ENCODE measurements at regions not wholly inside any gene's neighbourhood (a gene's known extent, or its start where the extent isn't known, plus 50 kb on each side); places are given as distances from the start of the nearest gene placed in this dataset.

- Histone ChIP-seq H3K4me1 (peaks cover 0 to 58% (median 19%) of the 10 kb centered on the region in 10 experiments; a peak in 14 of 20 replicates), H3K36me3 (no peaks in the 10 kb centered on the region), H3K27me3 (no peaks in the 10 kb centered on the region), H3K4me2 (peak overlapping the region in 6 of 11 experiments; percentile 26 to 85 (median 69); a peak in 12 of 22 replicates), H3K9me3 (replicated peaks in 1 of 11) (peaks cover 17 to 25% (median 20%) of the 10 kb centered on the region in 11 experiments), H3K4me3 (peak overlapping the region in 1 of 10 experiments; percentile 8; a peak in 2 of 20 replicates), H3K27ac (peak overlapping the region in 5 of 11 experiments; percentile 22 to 78 (median 55); a peak in 7 of 22 replicates), H4K20me1 (no peaks in the 10 kb centered on the region), H3K9ac (peak overlapping the region in 3 of 11 experiments; percentile 44 to 57 (median 44); a peak in 5 of 22 replicates)
- no peak for TF ChIP-seq Cebpa-rat (IDR thresholded peaks at IDR 0.05)
These were observed 181.6 kb upstream of the ECI2 start for GRCh38 chr6:4316867-4317400.

GRCh38 chr6:4314201-4314707, 178.9 kb upstream of the ECI2 start:
- Histone ChIP-seq H3K27me3 (no peaks in the 10 kb centered on the region), H3K4me2 (no peak overlapping the region), H3K4me1 (peaks cover 0 to 38% (median 16%) of the 10 kb centered on the region in 10 experiments; a peak in 14 of 20 replicates), H4K20me1 (no peaks in the 10 kb centered on the region), H3K4me3 (no peak overlapping the region), H3K36me3 (no peaks in the 10 kb centered on the region), H3K9me3 (replicated peaks in 1 of 11) (peaks cover 30 to 48% (median 40%) of the 10 kb centered on the region in 11 experiments), H3K27ac (no peak overlapping the region), H3K9ac (no peak overlapping the region)
- TF ChIP-seq Cebpa-rat (IDR thresholded peaks at IDR 0.05), result no peak

- H3K36me3 ChIP-seq, result no peaks in the 10 kb centered on the region
- H3K4me2 ChIP-seq, result no peak overlapping the region
- peaks cover 30 to 48% (median 40%) of the 10 kb centered on the region in 11 experiments for H3K9me3 ChIP-seq (replicated peaks in 1 of 11)
- H4K20me1 ChIP-seq, result no peaks in the 10 kb centered on the region
- no peak overlapping the region for H3K9ac ChIP-seq
- no peak for TF ChIP-seq Cebpa-rat (IDR thresholded peaks at IDR 0.05)
- H3K27me3 ChIP-seq, result no peaks in the 10 kb centered on the region
- H3K4me3 ChIP-seq, result no peak overlapping the region
- H3K4me1 ChIP-seq, result peaks cover 0 to 27% (median 11%) of the 10 kb centered on the region in 10 experiments; a peak in 13 of 20 replicates
- H3K27ac ChIP-seq, result no peak overlapping the region
These were observed 177.8 kb upstream of the ECI2 start for GRCh38 chr6:4313044-4313686.

- Histone ChIP-seq H3K9me3 (replicated peaks in 1 of 11) (peaks cover 30 to 48% (median 40%) of the 10 kb centered on the region in 11 experiments), H4K20me1 (no peaks in the 10 kb centered on the region), H3K36me3 (no peaks in the 10 kb centered on the region), H3K27me3 (no peaks in the 10 kb centered on the region), H3K27ac (no peak overlapping the region), H3K4me1 (peaks cover 0 to 18% (median 7%) of the 10 kb centered on the region in 10 experiments; a peak in 13 of 20 replicates), H3K4me2 (no peak overlapping the region), H3K9ac (no peak overlapping the region), H3K4me3 (no peak overlapping the region)
- no peak for TF ChIP-seq Cebpa-rat (IDR thresholded peaks at IDR 0.05)
These were observed 176.8 kb upstream of the ECI2 start for GRCh38 chr6:4311976-4312860.

GRCh38 chr6:4309540-4309939, 174.2 kb upstream of the ECI2 start:
- Histone ChIP-seq H3K4me3 (no peak overlapping the region), H3K9me3 (replicated peaks in 1 of 11) (peaks cover 30 to 48% (median 40%) of the 10 kb centered on the region in 11 experiments), H3K27me3 (no peaks in the 10 kb centered on the region), H3K4me1 (peaks cover 0 to 9% (median 0%) of the 10 kb centered on the region in 10 experiments; a peak in 3 of 20 replicates), H3K27ac (no peak overlapping the region), H4K20me1 (no peaks in the 10 kb centered on the region), H3K4me2 (no peak overlapping the region), H3K36me3 (no peaks in the 10 kb centered on the region), H3K9ac (no peak overlapping the region)
- no peak for TF ChIP-seq Cebpa-rat (IDR thresholded peaks at IDR 0.05)

- H3K27me3 ChIP-seq, result no peaks in the 10 kb centered on the region
- H3K27ac ChIP-seq, result no peak overlapping the region
- H3K4me1 ChIP-seq, result peaks cover 0 to 21% (median 0%) of the 10 kb centered on the region in 10 experiments; a peak in 6 of 20 replicates
- H3K36me3 ChIP-seq, result no peaks in the 10 kb centered on the region
- no peak overlapping the region for H3K4me3 ChIP-seq
- TF ChIP-seq Cebpa-rat (IDR thresholded peaks at IDR 0.05), result no peak
- H3K4me2 ChIP-seq, result no peak overlapping the region
- peaks cover 27 to 39% (median 32%) of the 10 kb centered on the region in 11 experiments for H3K9me3 ChIP-seq (replicated peaks in 1 of 11)
- no peaks in the 10 kb centered on the region for H4K20me1 ChIP-seq
- H3K9ac ChIP-seq, result no peak overlapping the region
These were observed 173.0 kb upstream of the ECI2 start for GRCh38 chr6:4308364-4308763.

- Histone ChIP-seq H3K27ac (no peak overlapping the region), H3K27me3 (no peaks in the 10 kb centered on the region), H3K9me3 (replicated peaks in 1 of 11) (peaks cover 0 to 7% (median 4%) of the 10 kb centered on the region in 11 experiments; a peak in 7 of 22 replicates), H3K4me1 (peaks cover 0 to 55% (median 0%) of the 10 kb centered on the region in 10 experiments; a peak in 6 of 20 replicates), H4K20me1 (no peaks in the 10 kb centered on the region), H3K36me3 (no peaks in the 10 kb centered on the region), H3K4me3 (no peak overlapping the region), H3K4me2 (peak overlapping the region in 2 of 11 experiments; percentile 41 to 76; a peak in 2 of 22 replicates), H3K9ac (no peak overlapping the region)
- TF ChIP-seq Cebpa-rat (IDR thresholded peaks at IDR 0.05), result no peak
These were observed 169.6 kb upstream of the ECI2 start for GRCh38 chr6:4304927-4305455.

GRCh38 chr6:4303638-4304037, 168.3 kb upstream of the ECI2 start:
- TF ChIP-seq Cebpa-rat (IDR thresholded peaks at IDR 0.05), result no peak

More at GRCh38 chr6:4303638-4304037, 168.3 kb upstream of the ECI2 start:
- Histone ChIP-seq H4K20me1 (no peaks in the 10 kb centered on the region), H3K9me3 (replicated peaks in 1 of 11) (peaks cover 0 to 4% (median under 1%) of the 10 kb centered on the region in 11 experiments; a peak in 5 of 22 replicates), H3K27ac (no peak overlapping the region), H3K36me3 (no peaks in the 10 kb centered on the region), H3K4me2 (peak overlapping the region in 3 of 11 experiments; percentile 35 to 76 (median 73); a peak in 5 of 22 replicates), H3K9ac (no peak overlapping the region), H3K27me3 (no peaks in the 10 kb centered on the region), H3K4me1 (peaks cover 0 to 66% (median 0%) of the 10 kb centered on the region in 10 experiments; a peak in 7 of 20 replicates), H3K4me3 (no peak overlapping the region)

Measured in BLaER1 treated with 17β-estradiol and CSF1 and Interleukin-3, amounts not matched to agents 10 nM and 100 nM (cell line).